Caco-2 (cell line): ENCODE measurements at regions not wholly inside any gene's neighbourhood (a gene's known extent, or its start where the extent isn't known, plus 50 kb on each side); places are given as distances from the start of the nearest gene placed in this dataset.

Experiments
- BruUV-seq: library from RNA; stranded (reverse); fragments of 400-500 nt; replicated peaks from 2 replicates; lab custom pipeline; 2021; lab: Mats Ljungman, UMichigan
- CTCF ChIA-PET: fragments of 300-600 bp; sonication (Branson Sonifier 250); formaldehyde crosslinking; loops from one replicate; lab custom pipeline; 2022; ENCODE audit warnings: antibody characterized with exemption; lab: Charles Lee
- POLR2A ChIA-PET: fragments of 300-600 bp; sonication (Branson Sonifier 250); formaldehyde crosslinking; loops from one replicate; lab custom pipeline; 2022; ENCODE audit warnings: antibody characterized with exemption; lab: Charles Lee
- DNase-seq, 2 experiments: peaks; one replicate each; pipeline versions ENCODE4 v3.0.0 to v3.0.0-alpha.2; 2020 to 2022
- H3K27me3 ChIP-seq: replicated peaks from 2 replicates; pipeline ENCODE4 v1.6.0; 2011; ENCODE audit warnings: low read length; ENCODE audit not compliant: control insufficient read depth, insufficient read depth
- H3K36me3 ChIP-seq: 2 replicates; pipeline ENCODE4 v1.5.1; 2011; ENCODE audit warnings: low read length; ENCODE audit not compliant: control insufficient read depth, insufficient read depth
- H3K4me1 ChIP-seq: fragments of 250-450 bp; sonication (Bioruptor Pico); 2 replicates; pipeline ENCODE4 v1.5.1; 2020; ENCODE audit warnings: mild to moderate bottlenecking
- H3K4me3 ChIP-seq: 2 replicates; pipeline ENCODE4 v1.5.1; 2011; ENCODE audit warnings: low read depth, mild to moderate bottlenecking, control low read depth, low read length
- H3K9me3 ChIP-seq: fragments of 250-450 bp; sonication (Bioruptor Pico); 2 replicates; pipeline ENCODE4 v1.5.1; 2020; ENCODE audit warnings: mild to moderate bottlenecking, moderate library complexity
- H3K27ac Mint-ChIP-seq: one replicate; pipeline ENCODE4 v1.8.0; 2022; ENCODE audit warnings: mixed read lengths; ENCODE audit not compliant: unreplicated experiment
- H3K27me3 Mint-ChIP-seq: one replicate; pipeline ENCODE4 v1.8.0; 2022; ENCODE audit warnings: mixed read lengths; ENCODE audit not compliant: insufficient read depth, unreplicated experiment
- H3K36me3 Mint-ChIP-seq: one replicate; pipeline ENCODE4 v1.8.0; 2022; ENCODE audit warnings: mild to moderate bottlenecking, mixed read lengths; ENCODE audit not compliant: insufficient read depth, unreplicated experiment
- H3K4me1 Mint-ChIP-seq: one replicate; pipeline ENCODE4 v1.8.0; 2022; ENCODE audit warnings: low read depth, mixed read lengths; ENCODE audit not compliant: unreplicated experiment
- H3K4me3 Mint-ChIP-seq: one replicate; pipeline ENCODE4 v1.8.0; 2022; ENCODE audit warnings: mild to moderate bottlenecking, moderate library complexity, mixed read lengths; ENCODE audit not compliant: unreplicated experiment
- H3K9me3 Mint-ChIP-seq: one replicate; pipeline ENCODE4 v1.8.0; 2022; ENCODE audit warnings: mixed read lengths; ENCODE audit not compliant: unreplicated experiment
- CTCF ChIP-seq, 2 experiments: fragments of 200-600 bp in 1 of 2; IDR thresholded peaks; 1 replicate in 1 of 2; 2 replicates in 1 of 2; pipeline versions ENCODE4 v1.5.1 to v1.8.0; 2011 to 2022; ENCODE audit warnings: antibody characterized with exemption in 1 of 2, control low read depth in 1 of 2, inconsistent platforms in 1 of 2, low read depth in 1 of 2, low read length in 1 of 2, mild to moderate bottlenecking in 1 of 2, moderate library complexity in 1 of 2; ENCODE audit not compliant: insufficient read depth in 1 of 2, severe bottlenecking in 1 of 2, unreplicated experiment in 1 of 2
- intact Hi-C: fragments of 100-400 bp; cut with micrococcal nuclease; formaldehyde crosslinking; loops from one replicate; pipeline ENCODE4 v1.10.0; 2022; ENCODE audit not compliant: unreplicated experiment

- Histone ChIP-seq H3K9me3 (no peaks in the 10 kb centered on the region), H3K4me1 (no peaks in the 10 kb centered on the region), H3K27me3 (no peaks in the 10 kb centered on the region), H3K4me3 (no peak overlapping the region), H3K36me3 (no peaks in the 10 kb centered on the region)
- no peaks in the 10 kb centered on the region for H3K9me3 Mint-ChIP-seq
- BruUV-seq = no TSS peak
- no peak for TF ChIP-seq CTCF (IDR thresholded peaks at IDR 0.05; ENCODE audit: insufficient read depth in 1 of 2, low read depth in 1 of 2, low read length in 1 of 2, severe bottlenecking in 1 of 2, unreplicated experiment in 1 of 2)
- no peaks in the 10 kb centered on the region for H3K27me3 Mint-ChIP-seq
- intact Hi-C loops = no loop called here
- H3K36me3 Mint-ChIP-seq = no peaks in the 10 kb centered on the region
- no peak overlapping the region for H3K4me3 Mint-ChIP-seq
- POLR2A ChIA-PET = no interaction called here
- H3K27ac Mint-ChIP-seq = no peak overlapping the region
- no peaks in the 10 kb centered on the region for H3K4me1 Mint-ChIP-seq
- CTCF ChIA-PET = no interaction called here
- DNase-seq = no peak
Observed at GRCh38 chr2:59910166-59910565, 643.3 kb downstream of the BCL11A start.

- Histone ChIP-seq H3K36me3 (no peaks in the 10 kb centered on the region), H3K4me1 (no peaks in the 10 kb centered on the region), H3K27me3 (no peaks in the 10 kb centered on the region), H3K9me3 (no peaks in the 10 kb centered on the region), H3K4me3 (no peak overlapping the region)
- H3K4me3 Mint-ChIP-seq = no peak overlapping the region
- intact Hi-C loops = no loop called here
- ChIA-PET POLR2A (no interaction called here), CTCF (no interaction called here)
- peaks cover 4% of the 10 kb centered on the region for H3K27me3 Mint-ChIP-seq
- no peaks in the 10 kb centered on the region for H3K36me3 Mint-ChIP-seq
- H3K27ac Mint-ChIP-seq = no peak overlapping the region
- no peaks in the 10 kb centered on the region for H3K9me3 Mint-ChIP-seq
- TF ChIP-seq CTCF (IDR thresholded peaks at IDR 0.05; ENCODE audit: insufficient read depth in 1 of 2, low read depth in 1 of 2, low read length in 1 of 2, severe bottlenecking in 1 of 2, unreplicated experiment in 1 of 2) = no peak
- DNase-seq = no peak
- no peaks in the 10 kb centered on the region for H3K4me1 Mint-ChIP-seq
- no TSS peak for BruUV-seq
Observed at GRCh38 chr2:59909147-59909546, 644.3 kb downstream of the BCL11A start.

GRCh38 chr2:59905731-59906130, 647.7 kb downstream of the BCL11A start:
- Histone ChIP-seq H3K4me1 (no peaks in the 10 kb centered on the region), H3K27me3 (no peaks in the 10 kb centered on the region), H3K4me3 (no peak overlapping the region), H3K9me3 (no peaks in the 10 kb centered on the region), H3K36me3 (no peaks in the 10 kb centered on the region)
- TF ChIP-seq CTCF (IDR thresholded peaks at IDR 0.05; ENCODE audit: insufficient read depth in 1 of 2, low read depth in 1 of 2, low read length in 1 of 2, severe bottlenecking in 1 of 2, unreplicated experiment in 1 of 2) = no peak
- POLR2A ChIA-PET = no interaction called here
- no peak overlapping the region for H3K4me3 Mint-ChIP-seq
- H3K9me3 Mint-ChIP-seq = no peaks in the 10 kb centered on the region
- H3K36me3 Mint-ChIP-seq = no peaks in the 10 kb centered on the region
- CTCF ChIA-PET = no interaction called here
- intact Hi-C loops = no loop called here
- no peak for DNase-seq
- H3K4me1 Mint-ChIP-seq = no peaks in the 10 kb centered on the region
- no TSS peak for BruUV-seq
- peaks cover 4% of the 10 kb centered on the region for H3K27me3 Mint-ChIP-seq
- H3K27ac Mint-ChIP-seq = no peak overlapping the region
